H1 (cell line): ENCODE measurements at regions not wholly inside any gene's neighbourhood (a gene's known extent, or its start where the extent isn't known, plus 50 kb on each side); places are given as distances from the start of the nearest gene placed in this dataset.

Source experiments
- CTCF ChIA-PET: fragments of 300-600 bp; sonication (Branson Sonifier 250); formaldehyde crosslinking; loops from one replicate; lab custom pipeline; 2021; ENCODE audit not compliant: partially characterized antibody; lab: Charles Lee
- POLR2A ChIA-PET: fragments of 300-600 bp; sonication (Branson Sonifier 250); formaldehyde crosslinking; loops from one replicate; lab custom pipeline; 2021; ENCODE audit warnings: inconsistent platforms; ENCODE audit not compliant: partially characterized antibody; lab: Charles Lee
- DNase-seq, 2 experiments: peaks; one replicate each; pipeline versions ENCODE4 v3.0.0 to v3.0.0-alpha.2; 2010 to 2022; ENCODE audit warnings: low spot score in 2 of 2, low read depth in 1 of 2, mixed read lengths in 1 of 2
- FAIRE-seq: peaks from 2 replicates; lab custom pipeline; 2011; peaks lifted over from hg19 to GRCh38; lab: Jason Lieb, UNC
- H2AFZ ChIP-seq: 2 replicates; pipeline ENCODE4 v1.8.1; 2012; ENCODE audit warnings: low read length, inconsistent platforms
- H2AK5ac ChIP-seq: 2 replicates; pipeline ENCODE4 v1.6.1; 2013; ENCODE audit warnings: low read depth, low read length
- H2BK120ac ChIP-seq: replicated peaks from 2 replicates; pipeline ENCODE3; 2013; ENCODE audit warnings: low read depth, low read length, inconsistent platforms
- H2BK12ac ChIP-seq: 2 replicates; pipeline ENCODE4 v1.6.1; 2013; ENCODE audit warnings: low read depth, low read length
- H2BK15ac ChIP-seq: 2 replicates; pipeline ENCODE4 v1.6.1; 2013; ENCODE audit warnings: low read length
- H2BK20ac ChIP-seq: 2 replicates; pipeline ENCODE4 v1.6.1; 2013; ENCODE audit warnings: low read length
- H2BK5ac ChIP-seq: 2 replicates; pipeline ENCODE4 v1.6.1; 2013; ENCODE audit warnings: low read depth, low read length
- H3K14ac ChIP-seq: 2 replicates; pipeline ENCODE4 v1.6.1; 2013; ENCODE audit warnings: inconsistent platforms; ENCODE audit not compliant: insufficient read length
- H3K18ac ChIP-seq: 2 replicates; pipeline ENCODE4 v1.6.1; 2013; ENCODE audit warnings: low read length; ENCODE audit errors: extremely low read depth
- H3K23ac ChIP-seq: 2 replicates; pipeline ENCODE4 v1.6.1; 2013; ENCODE audit warnings: inconsistent platforms; ENCODE audit not compliant: insufficient read length
- H3K23me2 ChIP-seq: 2 replicates; pipeline ENCODE4 v1.6.1; 2013; ENCODE audit warnings: low read depth, low read length
- H3K27ac ChIP-seq: 2 replicates; pipeline ENCODE4 v1.6.1; 2011; ENCODE audit warnings: low read depth, low read length, inconsistent platforms
- H3K27me3 ChIP-seq, 4 experiments: replicated peaks in 1 of 4; 1 replicate in 1 of 4; 2 replicates in 3 of 4; pipeline versions ENCODE4 v1.6.1 to v1.8.1; 2011 to 2013; ENCODE audit warnings: low read length in 3 of 4, mild to moderate bottlenecking in 3 of 4, inconsistent platforms in 2 of 4, mixed read lengths in 2 of 4, moderate library complexity in 1 of 4; ENCODE audit not compliant: control insufficient read depth in 3 of 4, insufficient read depth in 3 of 4; ENCODE audit errors: extremely low read depth in 1 of 4
- H3K36me3 ChIP-seq, 4 experiments: 2 replicates each; pipeline versions ENCODE4 v1.6.1 to v1.8.1; 2011 to 2013; ENCODE audit warnings: mild to moderate bottlenecking in 4 of 4, low read length in 3 of 4, moderate library complexity in 2 of 4, control low read depth in 1 of 4, inconsistent platforms in 1 of 4; ENCODE audit not compliant: insufficient read depth in 4 of 4, control insufficient read depth in 2 of 4
- H3K4ac ChIP-seq: replicated peaks from 2 replicates; pipeline ENCODE3; 2013; ENCODE audit warnings: low read length, low read depth, mixed read lengths, inconsistent platforms; ENCODE audit not compliant: insufficient read length
- H3K4me1 ChIP-seq, 4 experiments: replicated peaks in 1 of 4; 1 replicate in 1 of 4; 2 replicates in 3 of 4; pipeline versions ENCODE4 v1.6.1 to v1.8.1; 2011 to 2013; ENCODE audit warnings: low read length in 3 of 4, inconsistent platforms in 2 of 4, mixed read lengths in 1 of 4; ENCODE audit not compliant: insufficient read depth in 4 of 4, control insufficient read depth in 3 of 4
- H3K4me2 ChIP-seq, 2 experiments: 2 replicates each; pipeline versions ENCODE4 v1.6.1 to v1.8.1; 2011 to 2013; ENCODE audit warnings: low read depth in 2 of 2, low read length in 2 of 2, control low read depth in 1 of 2, inconsistent platforms in 1 of 2, mild to moderate bottlenecking in 1 of 2; ENCODE audit not compliant: insufficient read depth in 1 of 2
- H3K4me3 ChIP-seq, 4 experiments: fragments of 200-600, 300-600 bp in 1 of 4; sonication (generic), shearing (Covaris generic), sonication (Bioruptor Twin) in 1 of 4; 2 replicates each; pipeline versions ENCODE4 v1.5.1 to v1.8.1; 2011 to 2016; ENCODE audit warnings: low read length in 4 of 4, low read depth in 3 of 4, control low read depth in 2 of 4, inconsistent platforms in 2 of 4, mild to moderate bottlenecking in 2 of 4, mixed read lengths in 1 of 4, moderate library complexity in 1 of 4; ENCODE audit not compliant: insufficient read depth in 2 of 4; ENCODE audit errors: extremely low read depth in 1 of 4
- H3K56ac ChIP-seq: replicated peaks from 2 replicates; pipeline ENCODE3; 2013; ENCODE audit warnings: low read depth, mild to moderate bottlenecking, mixed read lengths, low read length, inconsistent platforms; ENCODE audit not compliant: insufficient read length
- H3K79me1 ChIP-seq: 2 replicates; pipeline ENCODE4 v1.6.1; 2013; ENCODE audit warnings: low read depth, low read length, control low read depth
- H3K79me2 ChIP-seq, 2 experiments: 2 replicates each; pipeline versions ENCODE4 v1.6.1 to v1.8.1; 2012 to 2013; ENCODE audit warnings: low read length in 2 of 2, mild to moderate bottlenecking in 2 of 2, inconsistent platforms in 1 of 2; ENCODE audit not compliant: insufficient read depth in 2 of 2, control insufficient read depth in 1 of 2
- H3K9ac ChIP-seq, 4 experiments: replicated peaks in 1 of 4; 1 replicate in 1 of 4; 2 replicates in 3 of 4; pipeline versions ENCODE4 v1.6.1 to v1.8.1; 2011 to 2013; ENCODE audit warnings: low read depth in 3 of 4, low read length in 3 of 4, control low read depth in 2 of 4, mild to moderate bottlenecking in 2 of 4, moderate library complexity in 2 of 4, inconsistent platforms in 1 of 4; ENCODE audit errors: extremely low read depth in 1 of 4
- H3K9me3 ChIP-seq, 2 experiments: 2 replicates each; pipeline versions ENCODE4 v1.6.1 to v1.8.1; 2012 to 2013; ENCODE audit warnings: mild to moderate bottlenecking in 2 of 2, moderate library complexity in 2 of 2, control low read depth in 1 of 2, inconsistent platforms in 1 of 2, low read depth in 1 of 2, low read length in 1 of 2, mixed read lengths in 1 of 2; ENCODE audit not compliant: insufficient read depth in 2 of 2
- H4K20me1 ChIP-seq, 2 experiments: replicated peaks in 1 of 2; 2 replicates each; pipeline versions ENCODE3 to v1.8.1; 2011 to 2013; ENCODE audit warnings: inconsistent platforms in 2 of 2, low read length in 2 of 2, mild to moderate bottlenecking in 1 of 2; ENCODE audit not compliant: insufficient read depth in 2 of 2, control insufficient read depth in 1 of 2
- H4K5ac ChIP-seq: 2 replicates; pipeline ENCODE4 v1.6.1; 2013; ENCODE audit warnings: low read length, low read depth, mixed read lengths, inconsistent platforms; ENCODE audit not compliant: insufficient read length
- H4K8ac ChIP-seq: 2 replicates; pipeline ENCODE4 v1.8.0; 2013; ENCODE audit warnings: mild to moderate bottlenecking, moderate library complexity, low read length, inconsistent platforms; ENCODE audit not compliant: insufficient read depth; ENCODE audit errors: extremely low read depth
- H4K91ac ChIP-seq: replicated peaks from 2 replicates; pipeline ENCODE3; 2013; ENCODE audit warnings: low read length, mixed read lengths, inconsistent platforms; ENCODE audit not compliant: insufficient read length
- ASH2L ChIP-seq: fragments of 200-600, 300-600 bp; sonication (generic); IDR thresholded peaks from one replicate; pipeline ENCODE4 v1.7.1; 2017; ENCODE audit warnings: low read length
- BRCA1 ChIP-seq: IDR thresholded peaks from 2 replicates; pipeline ENCODE4 v1.6.1; 2012; ENCODE audit warnings: low read depth, low read length, improper control_type of control experiment
- CHD2 ChIP-seq: IDR thresholded peaks from 2 replicates; pipeline ENCODE4 v1.6.1; 2012; ENCODE audit warnings: low read length, improper control_type of control experiment
- GABPA ChIP-seq: IDR thresholded peaks from 2 replicates; pipeline ENCODE4 v1.6.1; 2011; ENCODE audit warnings: mild to moderate bottlenecking, low read length, moderate library complexity, borderline replicate concordance; ENCODE audit not compliant: insufficient read depth
- RBBP5 ChIP-seq: IDR thresholded peaks from 2 replicates; pipeline ENCODE4 v1.7.1; 2012; ENCODE audit warnings: low read depth, mild to moderate bottlenecking, inconsistent platforms, low read length, moderate library complexity, borderline replicate concordance
- WGBS, 2 experiments: shearing (Covaris generic) in 1 of 2; methylation state at CpG; one replicate each; pipeline versions ENCODE4 v1.1.6 to v1.1.7; 2013 to 2015; ENCODE audit warnings: low lambda C conversion rate in 2 of 2, mixed read lengths in 2 of 2, inconsistent platforms in 1 of 2, low coverage in 1 of 2, missing lambda C conversion rate in 1 of 2; ENCODE audit not compliant: insufficient replicate concordance in 2 of 2, insufficient coverage in 1 of 2, insufficient read length in 1 of 2; ENCODE audit errors: extremely low coverage in 1 of 2, missing lambda C conversion rate in 1 of 2; 5-methylcytosine and 5-hydroxymethylcytosine counted together

DNA sequence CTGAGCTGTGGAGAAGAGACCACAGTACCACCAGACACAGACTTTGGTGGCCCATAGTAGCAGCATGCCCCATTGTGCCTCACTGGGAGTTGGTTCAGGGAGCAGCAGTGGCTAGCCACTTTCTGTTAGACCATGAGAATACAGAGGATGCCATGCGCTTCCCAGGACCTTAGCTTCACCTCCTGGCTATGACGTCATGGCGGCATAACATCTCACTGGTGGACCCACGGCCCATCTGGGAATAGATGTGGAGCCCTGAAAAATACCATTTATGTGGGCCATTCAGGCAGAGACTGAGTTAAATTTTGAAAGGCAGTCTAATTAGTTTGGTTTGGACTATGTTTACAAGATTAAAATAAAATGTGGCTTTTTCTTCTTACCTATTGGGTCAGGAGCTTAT, 55.1 kb upstream of the NMD3 start:
- no peaks in the 10 kb centered on the region for H3K4me1 ChIP-seq
- no peak overlapping the region for H3K56ac ChIP-seq
- H3K4ac ChIP-seq = no peak overlapping the region
- no peak overlapping the region for H3K18ac ChIP-seq
- no peak overlapping the region for H3K4me2 ChIP-seq
- H2BK20ac ChIP-seq = no peak overlapping the region
- H4K5ac ChIP-seq = no peak overlapping the region
- no peak overlapping the region for H2AK5ac ChIP-seq
- no peak overlapping the region for H3K4me3 ChIP-seq
- POLR2A ChIA-PET = no interaction called here
- no peak overlapping the region for H2BK5ac ChIP-seq
- no peaks in the 10 kb centered on the region for H3K27me3 ChIP-seq
- no peak overlapping the region for H2AFZ ChIP-seq
- CTCF ChIA-PET = interaction anchor here (1.0 kb wide), 1 partner anchor 17 kb away, joined by 3 read pairs; no protein-coding TSS in a partner anchor
- H2BK120ac ChIP-seq = no peak overlapping the region
- no peak overlapping the region for H3K23ac ChIP-seq
- DNase-seq (no peak), FAIRE-seq (no peak)
- peaks cover 3 to 5% of the 10 kb centered on the region in 2 experiments; a peak in 2 of 4 replicates for H3K9me3 ChIP-seq
- no peak overlapping the region for H4K8ac ChIP-seq
- TF ChIP-seq RBBP5 (no peak), BRCA1 (no peak), CHD2 (no peak), GABPA (no peak), ASH2L (no peak)
- H3K14ac ChIP-seq = no peak overlapping the region
- H2BK15ac ChIP-seq = no peak overlapping the region
- H3K23me2 ChIP-seq = no peaks in the 10 kb centered on the region
- 90% methylated on average over 4 of the region's 4 CpGs; no CpG with 5 or more reads in 1 of the 2 experiments for WGBS, 2 experiments
- no peak overlapping the region for H3K27ac ChIP-seq
- no peak overlapping the region for H2BK12ac ChIP-seq
- H3K79me2 ChIP-seq = no peaks in the 10 kb centered on the region
- H3K36me3 ChIP-seq = no peaks in the 10 kb centered on the region
- H4K91ac ChIP-seq = no peak overlapping the region
- H3K79me1 ChIP-seq = no peaks in the 10 kb centered on the region
- no peaks in the 10 kb centered on the region for H4K20me1 ChIP-seq
- no peak overlapping the region for H3K9ac ChIP-seq
